ENCODE measurements at regions not wholly inside any gene's neighbourhood (a gene's known extent, or its start where the extent isn't known, plus 50 kb on each side); places are given as distances from the start of the nearest gene placed in this dataset.

DNA sequence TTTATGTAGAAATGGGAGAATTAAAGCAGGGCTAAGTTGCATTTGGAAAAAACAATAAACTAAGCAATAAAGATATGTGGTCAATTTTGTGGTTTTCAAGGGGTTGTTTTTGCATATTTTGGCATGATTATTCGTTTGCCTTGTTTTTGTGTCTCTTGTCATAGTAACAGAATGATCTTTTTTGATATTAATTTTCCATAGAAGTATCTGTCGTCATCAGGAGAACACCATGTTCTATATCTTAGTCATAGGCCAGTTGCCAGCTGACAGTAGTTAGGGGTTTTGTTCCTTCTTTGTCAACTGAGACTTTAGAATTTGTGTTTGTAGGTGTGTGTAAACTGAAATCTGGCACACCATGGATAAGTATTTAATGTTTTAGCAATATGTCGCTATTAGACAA, 1354.8 kb downstream of the LRFN5 start:
- intact Hi-C loops (cut with DNase I; ENCODE audit: low total_unique reads) = no loop called here
- H3K4me3 ChIP-seq = no peak overlapping the region
- H3K9me3 ChIP-seq = no peaks in the 10 kb centered on the region
- no peaks in the 10 kb centered on the region for H3K27me3 ChIP-seq
- no peak overlapping the region for H3K27ac ChIP-seq
- DNase-seq = no peak
- ATAC-seq = no peak
- no peaks in the 10 kb centered on the region for H3K36me3 ChIP-seq
- in situ Hi-C loops (cut with MboI; ENCODE audit: low sequenced_read_pairs in 4 of 4) = no loop called here
- TF ChIP-seq, protein P1, sequence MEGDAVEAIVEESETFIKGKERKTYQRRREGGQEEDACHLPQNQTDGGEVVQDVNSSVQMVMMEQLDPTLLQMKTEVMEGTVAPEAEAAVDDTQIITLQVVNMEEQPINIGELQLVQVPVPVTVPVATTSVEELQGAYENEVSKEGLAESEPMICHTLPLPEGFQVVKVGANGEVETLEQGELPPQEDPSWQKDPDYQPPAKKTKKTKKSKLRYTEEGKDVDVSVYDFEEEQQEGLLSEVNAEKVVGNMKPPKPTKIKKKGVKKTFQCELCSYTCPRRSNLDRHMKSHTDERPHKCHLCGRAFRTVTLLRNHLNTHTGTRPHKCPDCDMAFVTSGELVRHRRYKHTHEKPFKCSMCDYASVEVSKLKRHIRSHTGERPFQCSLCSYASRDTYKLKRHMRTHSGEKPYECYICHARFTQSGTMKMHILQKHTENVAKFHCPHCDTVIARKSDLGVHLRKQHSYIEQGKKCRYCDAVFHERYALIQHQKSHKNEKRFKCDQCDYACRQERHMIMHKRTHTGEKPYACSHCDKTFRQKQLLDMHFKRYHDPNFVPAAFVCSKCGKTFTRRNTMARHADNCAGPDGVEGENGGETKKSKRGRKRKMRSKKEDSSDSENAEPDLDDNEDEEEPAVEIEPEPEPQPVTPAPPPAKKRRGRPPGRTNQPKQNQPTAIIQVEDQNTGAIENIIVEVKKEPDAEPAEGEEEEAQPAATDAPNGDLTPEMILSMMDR (IDR thresholded peaks at IDR 0.05 in 4 of 5, conservative IDR thresholded peaks at IDR 0.05 in 1 of 5) = no peak
- TF ChIP-seq POLR2A (IDR thresholded peaks at IDR 0.05) = no peak
- no peaks in the 10 kb centered on the region for H3K4me1 ChIP-seq

DNA sequence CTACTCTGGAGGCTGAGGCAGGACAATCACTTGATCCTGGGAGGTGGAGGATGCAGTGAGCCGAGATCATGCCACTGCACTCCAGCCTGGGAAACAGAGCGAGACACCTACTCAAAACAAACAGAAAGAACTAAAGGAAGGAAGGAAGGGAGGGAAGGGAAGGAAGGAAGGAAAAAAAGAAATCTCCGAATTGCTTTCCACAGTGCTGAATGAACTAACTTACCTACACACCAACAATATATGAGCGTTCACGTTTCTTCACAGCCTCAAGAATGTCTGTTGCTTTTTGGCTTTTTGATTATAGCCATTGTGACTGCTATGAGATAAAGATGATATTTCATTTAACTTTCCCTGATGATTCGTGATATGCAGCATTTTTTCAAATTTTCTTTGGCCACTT, 1343.7 kb downstream of the LRFN5 start:
- in situ Hi-C loops (cut with MboI; ENCODE audit: low sequenced_read_pairs in 4 of 4) (no loop called here), intact Hi-C loops (cut with DNase I; ENCODE audit: low total_unique reads) (no loop called here)
- DNase-seq (no peak), ATAC-seq (no peak)
- Histone ChIP-seq H3K27ac (no peak overlapping the region), H3K36me3 (no peaks in the 10 kb centered on the region), H3K4me1 (no peaks in the 10 kb centered on the region), H3K4me3 (no peak overlapping the region), H3K9me3 (no peaks in the 10 kb centered on the region), H3K27me3 (no peaks in the 10 kb centered on the region)
- TF ChIP-seq, protein P1 (IDR thresholded peaks at IDR 0.05 in 4 of 5, conservative IDR thresholded peaks at IDR 0.05 in 1 of 5) = no peak
- TF ChIP-seq POLR2A (IDR thresholded peaks at IDR 0.05) = no peak

DNA sequence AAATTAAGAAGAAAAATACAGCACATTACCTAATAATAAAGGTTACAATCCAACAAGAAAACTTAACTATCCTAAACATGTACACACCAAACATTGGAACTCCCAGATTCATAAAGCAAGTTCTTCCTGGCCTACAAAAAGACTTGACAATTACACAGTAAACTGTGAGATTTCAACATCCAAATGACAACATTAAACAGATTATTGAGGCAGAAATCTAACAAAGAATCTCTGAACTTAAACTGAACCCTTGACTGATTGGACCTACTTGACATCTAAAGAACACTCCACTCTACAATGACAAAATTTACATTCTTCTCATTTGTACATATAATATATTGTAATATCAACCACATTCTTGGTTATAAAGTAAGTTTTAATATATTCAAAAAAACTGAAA, 1341.3 kb downstream of the LRFN5 start:
- intact Hi-C loops (cut with DNase I; ENCODE audit: low total_unique reads) = no loop called here
- Histone ChIP-seq H3K27me3 (no peaks in the 10 kb centered on the region), H3K9me3 (no peaks in the 10 kb centered on the region), H3K36me3 (no peaks in the 10 kb centered on the region), H3K4me1 (no peaks in the 10 kb centered on the region), H3K4me3 (no peak overlapping the region), H3K27ac (no peak overlapping the region)
- DNase-seq = no peak
- in situ Hi-C loops (cut with MboI; ENCODE audit: low sequenced_read_pairs in 4 of 4) = no loop called here
- no peak for TF ChIP-seq POLR2A (IDR thresholded peaks at IDR 0.05)
- TF ChIP-seq, protein P1 (IDR thresholded peaks at IDR 0.05 in 4 of 5, conservative IDR thresholded peaks at IDR 0.05 in 1 of 5) = no peak
- ATAC-seq = no peak

GRCh38 chr14:42944284-42944683, 1337.6 kb downstream of the LRFN5 start:
- Histone ChIP-seq H3K27ac (no peak overlapping the region), H3K27me3 (no peaks in the 10 kb centered on the region), H3K36me3 (no peaks in the 10 kb centered on the region), H3K9me3 (no peaks in the 10 kb centered on the region), H3K4me1 (no peaks in the 10 kb centered on the region), H3K4me3 (no peak overlapping the region)
- TF ChIP-seq, protein P1 (IDR thresholded peaks at IDR 0.05 in 4 of 5, conservative IDR thresholded peaks at IDR 0.05 in 1 of 5) = no peak
- TF ChIP-seq POLR2A (IDR thresholded peaks at IDR 0.05) = no peak
- no peak for DNase-seq
- no peak for ATAC-seq
- intact Hi-C loops (cut with DNase I; ENCODE audit: low total_unique reads) (no loop called here), in situ Hi-C loops (cut with MboI; ENCODE audit: low sequenced_read_pairs in 4 of 4) (no loop called here)

DNA sequence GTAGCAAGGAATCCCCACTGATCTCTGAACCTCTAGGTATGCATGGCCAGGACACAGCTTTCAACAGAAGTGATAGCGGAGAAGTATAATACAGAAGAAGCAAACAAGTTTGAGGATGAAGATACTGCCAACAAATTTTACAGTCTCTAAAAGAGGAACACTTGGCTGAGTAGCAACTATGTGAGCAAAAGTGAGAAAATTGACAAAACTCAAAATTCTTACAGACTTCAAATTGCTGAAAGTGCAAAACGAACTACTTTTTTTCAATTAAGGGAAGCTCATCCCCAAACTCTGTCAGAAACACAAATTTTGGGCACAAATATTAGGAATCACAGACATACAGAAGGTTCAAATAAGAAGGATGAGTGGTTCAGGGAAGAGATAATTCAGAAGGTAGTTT, 1324.6 kb downstream of the LRFN5 start:
- ATAC-seq = no peak
- H3K27me3 ChIP-seq = no peaks in the 10 kb centered on the region
- no peaks in the 10 kb centered on the region for H3K9me3 ChIP-seq
- in situ Hi-C loops (cut with MboI; ENCODE audit: low sequenced_read_pairs in 4 of 4) (no loop called here), intact Hi-C loops (cut with DNase I; ENCODE audit: low total_unique reads) (no loop called here)
- H3K36me3 ChIP-seq = no peaks in the 10 kb centered on the region
- no peaks in the 10 kb centered on the region for H3K4me1 ChIP-seq
- TF ChIP-seq POLR2A (IDR thresholded peaks at IDR 0.05) = no peak
- TF ChIP-seq, protein P1 (IDR thresholded peaks at IDR 0.05 in 4 of 5, conservative IDR thresholded peaks at IDR 0.05 in 1 of 5) = no peak
- DNase-seq = no peak
- no peak overlapping the region for H3K27ac ChIP-seq
- no peak overlapping the region for H3K4me3 ChIP-seq

All from gastrocnemius medialis (tissue), 4 donors.